NCI-H345 treated with DMSO at 0.1 percent for 48 hours (cell line): ENCODE measurements at regions not wholly inside any gene's neighbourhood (a gene's known extent, or its start where the extent isn't known, plus 50 kb on each side); places are given as distances from the start of the nearest gene placed in this dataset.
"Not testable (repeated sequence)": the region's sequence is repeated elsewhere in the genome, so short reads cannot be mapped to it uniquely, and the experiment has no call there.

Source experiments
- DNase-seq: peaks from one replicate; lab custom pipeline; 2025; ENCODE audit not compliant: unreplicated experiment; lab: John Stamatoyannopoulos, UW

GRCh38 chr20:50439539-50440453 is 70.4 kb upstream of the PTPN1 start:
- DNase-seq = no peak

- DNase-seq = no peak
Observed at GRCh38 chr20:50442512-50442911, 67.7 kb upstream of the PTPN1 start.

GRCh38 chr20:50445354-50446151 is 64.6 kb upstream of the PTPN1 start:
- DNase-seq = peak; percentile 69

GRCh38 chr20:50446351-50447101 is 63.7 kb upstream of the PTPN1 start:
- DNase-seq = no peak

GRCh38 chr20:50447102-50447804 is 62.9 kb upstream of the PTPN1 start:
- no peak for DNase-seq

- DNase-seq = no peak
Observed at GRCh38 chr20:50447817-50448216, 62.4 kb upstream of the PTPN1 start.

GRCh38 chr20:50448625-50449403 is 61.4 kb upstream of the PTPN1 start:
- DNase-seq = not testable (repeated sequence)

- no peak for DNase-seq
Observed at GRCh38 chr20:50449738-50450492, 60.3 kb upstream of the PTPN1 start.

GRCh38 chr20:50450493-50450826 is 59.7 kb upstream of the PTPN1 start:
- DNase-seq = no peak

- no peak for DNase-seq
Observed at GRCh38 chr20:50450881-50451752, 59.1 kb upstream of the PTPN1 start.

GRCh38 chr20:50451792-50452425 is 58.3 kb upstream of the PTPN1 start:
- not testable (repeated sequence) for DNase-seq

- no peak for DNase-seq
Observed at GRCh38 chr20:50453533-50454244, 56.5 kb upstream of the PTPN1 start.

- not testable (repeated sequence) for DNase-seq
Observed at GRCh38 chr20:50455245-50455644, 54.9 kb upstream of the PTPN1 start.

GRCh38 chr20:50455656-50456451 is 54.3 kb upstream of the PTPN1 start:
- no peak for DNase-seq

- DNase-seq = no peak
Observed at GRCh38 chr20:50456452-50457324, 53.5 kb upstream of the PTPN1 start.
